Natural killer cell (primary cell): ENCODE measurements at regions not wholly inside any gene's neighbourhood (a gene's known extent, or its start where the extent isn't known, plus 50 kb on each side); places are given as distances from the start of the nearest gene placed in this dataset.

Experiments
- ATAC-seq, 3 donors: fragments of 150-1000 bp in 2 of 3; fragments of 200-7000 bp in 1 of 3; cut with Tn5 transposase; 1 replicate in 1 of 3; 2 replicates in 2 of 3; pipeline ENCODE4 v1.10.0; 2021; ENCODE audit warnings: mild to moderate bottlenecking in 2 of 3, moderate library complexity in 2 of 3
- DNase-seq, 2 donors: peaks; one replicate each; pipeline versions ENCODE4 v3.0.0 to v3.0.0-alpha.2; 2013 to 2021; ENCODE audit warnings: mixed read lengths in 1 of 2
- H3K27ac ChIP-seq: one replicate; pipeline ENCODE4 v1.5.1; 2013; ENCODE audit warnings: mild to moderate bottlenecking, low read length
- H3K27me3 ChIP-seq: one replicate; pipeline ENCODE4 v1.6.1; 2013; ENCODE audit warnings: low read length; ENCODE audit not compliant: control insufficient read depth, insufficient read depth
- H3K36me3 ChIP-seq: one replicate; pipeline ENCODE4 v1.6.1; 2013; ENCODE audit warnings: low read length; ENCODE audit not compliant: control insufficient read depth, insufficient read depth
- H3K4me1 ChIP-seq: one replicate; pipeline ENCODE4 v1.6.1; 2013; ENCODE audit warnings: low read length; ENCODE audit not compliant: control insufficient read depth, insufficient read depth
- H3K4me3 ChIP-seq: one replicate; pipeline ENCODE4 v1.5.1; 2013; ENCODE audit warnings: low read length
- H3K9me3 ChIP-seq: one replicate; pipeline ENCODE4 v1.6.1; 2013; ENCODE audit warnings: low read length; ENCODE audit not compliant: control insufficient read depth, insufficient read depth
- H3K27ac Mint-ChIP-seq, 2 donors: one replicate each; pipeline ENCODE4 v1.8.0; 2022; ENCODE audit warnings: mild to moderate bottlenecking in 2 of 2, mixed read lengths in 2 of 2, moderate library complexity in 1 of 2
- H3K27me3 Mint-ChIP-seq, 2 donors: one replicate each; pipeline ENCODE4 v1.8.0; 2022; ENCODE audit warnings: low read depth in 2 of 2, mixed read lengths in 2 of 2
- H3K36me3 Mint-ChIP-seq: one replicate; pipeline ENCODE4 v1.8.0; 2022; ENCODE audit warnings: mixed read lengths
- H3K4me1 Mint-ChIP-seq, 2 donors: one replicate each; pipeline ENCODE4 v1.8.0; 2022; ENCODE audit warnings: mixed read lengths in 2 of 2
- H3K4me3 Mint-ChIP-seq: one replicate; pipeline ENCODE4 v1.8.0; 2022; ENCODE audit warnings: mild to moderate bottlenecking, moderate library complexity, mixed read lengths
- H3K9me3 Mint-ChIP-seq, 2 donors: one replicate each; pipeline ENCODE4 v1.8.0; 2022; ENCODE audit warnings: mixed read lengths in 2 of 2
- CTCF ChIP-seq: fragments of 200-600 bp; IDR thresholded peaks from one replicate; pipeline ENCODE4 v1.8.0; 2022; ENCODE audit warnings: antibody characterized with exemption
- WGBS: methylation state at CpG from one replicate; pipeline ENCODE4 v1.1.7; 2013; ENCODE audit warnings: missing lambda C conversion rate; ENCODE audit not compliant: insufficient coverage; 5-methylcytosine and 5-hydroxymethylcytosine counted together
- intact Hi-C: fragments of 100-400 bp; cut with micrococcal nuclease; formaldehyde crosslinking; loops from one replicate; pipeline ENCODE4 v1.14.2; 2022

- H3K4me1 ChIP-seq: no peaks in the 10 kb centered on the region
- TF ChIP-seq CTCF: no peak
- no peaks in the 10 kb centered on the region for H3K27me3 ChIP-seq
- H3K27ac Mint-ChIP-seq: no peak overlapping the region
- H3K36me3 Mint-ChIP-seq: peaks cover 9% of the 10 kb centered on the region
- no peaks in the 10 kb centered on the region for H3K27me3 Mint-ChIP-seq
- H3K4me3 ChIP-seq: no peak overlapping the region
- 78% methylated on average over 2 of the region's 2 CpGs for WGBS
- H3K9me3 ChIP-seq: peaks cover 11% of the 10 kb centered on the region
- H3K9me3 Mint-ChIP-seq: peaks cover 12 to 23% of the 10 kb centered on the region in 2 donors
- no peak overlapping the region for H3K4me3 Mint-ChIP-seq
- no peaks in the 10 kb centered on the region for H3K36me3 ChIP-seq
- no peak for DNase-seq
- H3K27ac ChIP-seq: no peak overlapping the region
- ATAC-seq: no peak
- intact Hi-C loops: no loop called here
- H3K4me1 Mint-ChIP-seq: no peaks in the 10 kb centered on the region
Measured at GRCh38 chr3:86427343-86427742, 563.6 kb downstream of the VGLL3 start.

- H3K9me3 Mint-ChIP-seq: peaks cover 13 to 33% of the 10 kb centered on the region in 2 donors
- no peaks in the 10 kb centered on the region for H3K4me1 Mint-ChIP-seq
- H3K27ac ChIP-seq: no peak overlapping the region
- TF ChIP-seq CTCF: no peak
- 84% methylated on average over 24 of the region's 24 CpGs for WGBS
- H3K36me3 Mint-ChIP-seq: peaks cover 9% of the 10 kb centered on the region
- H3K9me3 ChIP-seq: peaks cover 14% of the 10 kb centered on the region
- H3K27me3 Mint-ChIP-seq: no peaks in the 10 kb centered on the region
- H3K4me3 ChIP-seq: no peak overlapping the region
- intact Hi-C loops: no loop called here
- ATAC-seq (no peak), DNase-seq (no peak)
- H3K27ac Mint-ChIP-seq: no peak overlapping the region
- no peaks in the 10 kb centered on the region for H3K27me3 ChIP-seq
- H3K4me1 ChIP-seq: no peaks in the 10 kb centered on the region
- no peak overlapping the region for H3K4me3 Mint-ChIP-seq
- H3K36me3 ChIP-seq: no peaks in the 10 kb centered on the region
Measured at GRCh38 chr3:86420990-86421739, 569.8 kb downstream of the VGLL3 start.

- WGBS: 76% methylated on average over 2 of the region's 2 CpGs
- Mint-ChIP-seq H3K4me1 (no peaks in the 10 kb centered on the region), H3K36me3 (no peaks in the 10 kb centered on the region), H3K27ac (no peak overlapping the region), H3K4me3 (no peak overlapping the region), H3K27me3 (no peaks in the 10 kb centered on the region), H3K9me3 (peaks cover 11 to 27% of the 10 kb centered on the region in 2 donors)
- Histone ChIP-seq H3K4me3 (no peak overlapping the region), H3K9me3 (peaks cover 3% of the 10 kb centered on the region), H3K36me3 (no peaks in the 10 kb centered on the region), H3K4me1 (no peaks in the 10 kb centered on the region), H3K27ac (no peak overlapping the region), H3K27me3 (no peaks in the 10 kb centered on the region)
- TF ChIP-seq CTCF: no peak
- DNase-seq (no peak), ATAC-seq (no peak)
- intact Hi-C loops: no loop called here
Measured at GRCh38 chr3:86418861-86419260, 572.1 kb downstream of the VGLL3 start.

GRCh38 chr3:86416334-86416733, 574.6 kb downstream of the VGLL3 start:
- Histone ChIP-seq H3K4me1 (no peaks in the 10 kb centered on the region), H3K27me3 (no peaks in the 10 kb centered on the region), H3K27ac (no peak overlapping the region), H3K9me3 (peaks cover 8% of the 10 kb centered on the region), H3K4me3 (no peak overlapping the region), H3K36me3 (no peaks in the 10 kb centered on the region)
- Mint-ChIP-seq H3K9me3 (peaks cover 11 to 20% of the 10 kb centered on the region in 2 donors), H3K4me1 (no peaks in the 10 kb centered on the region), H3K4me3 (no peak overlapping the region), H3K27me3 (no peaks in the 10 kb centered on the region), H3K27ac (no peak overlapping the region), H3K36me3 (no peaks in the 10 kb centered on the region)
- DNase-seq (no peak), ATAC-seq (no peak)
- no peak for TF ChIP-seq CTCF
- intact Hi-C loops: no loop called here
- 94% methylated on average over 3 of the region's 3 CpGs for WGBS
